ENCODE measurements at regions not wholly inside any gene's neighbourhood (a gene's known extent, or its start where the extent isn't known, plus 50 kb on each side); places are given as distances from the start of the nearest gene placed in this dataset.

GRCh38 chr6:14569394-14569793, 451.8 kb downstream of the CD83 start:
- TF ChIP-seq POLR2A (IDR thresholded peaks at IDR 0.05; ENCODE audit: low read length), result no peak
- TF ChIP-seq GATA1 (IDR thresholded peaks at IDR 0.05; ENCODE audit: low read depth, low read length), result no peak

All from erythroblast (primary cell).